ENCODE measurements at regions not wholly inside any gene's neighbourhood (a gene's known extent, or its start where the extent isn't known, plus 50 kb on each side); places are given as distances from the start of the nearest gene placed in this dataset.
A peak's percentile ranks its signal among the peaks of the same experiment; 100 is the strongest.
"Not testable (repeated sequence)": the region's sequence is repeated elsewhere in the genome, so short reads cannot be mapped to it uniquely, and the experiment has no call there.

DNA sequence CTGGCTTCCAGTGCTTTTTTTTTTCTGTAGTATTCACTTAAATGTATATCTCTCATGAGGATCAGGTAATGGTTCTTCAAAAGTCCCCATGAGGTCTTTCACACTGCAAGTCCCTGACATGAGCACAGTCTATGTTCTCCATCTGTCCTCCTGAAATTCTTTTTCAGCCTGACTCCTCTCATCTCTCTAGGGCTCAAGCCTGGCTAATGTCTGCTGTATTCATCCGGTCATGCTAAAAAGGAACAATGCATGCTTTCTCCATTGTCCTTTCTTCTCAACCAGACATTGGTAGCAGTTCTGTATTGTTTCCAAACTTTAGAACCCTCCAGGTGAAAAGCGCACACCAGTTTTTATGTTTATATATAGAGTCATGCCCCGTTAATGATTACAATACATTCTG is 368.3 kb upstream of the OLFM3 start:
- DNase-seq = no peak
- no peaks in the 10 kb centered on the region for H3K4me1 Mint-ChIP-seq
- peaks cover 0 to 7% of the 10 kb centered on the region in 2 donors for H3K9me3 Mint-ChIP-seq
- no peak overlapping the region for H3K27ac Mint-ChIP-seq
- no peak overlapping the region for H3K4me3 Mint-ChIP-seq
- H3K27me3 Mint-ChIP-seq = no peaks in the 10 kb centered on the region
- ATAC-seq = no peak

DNA sequence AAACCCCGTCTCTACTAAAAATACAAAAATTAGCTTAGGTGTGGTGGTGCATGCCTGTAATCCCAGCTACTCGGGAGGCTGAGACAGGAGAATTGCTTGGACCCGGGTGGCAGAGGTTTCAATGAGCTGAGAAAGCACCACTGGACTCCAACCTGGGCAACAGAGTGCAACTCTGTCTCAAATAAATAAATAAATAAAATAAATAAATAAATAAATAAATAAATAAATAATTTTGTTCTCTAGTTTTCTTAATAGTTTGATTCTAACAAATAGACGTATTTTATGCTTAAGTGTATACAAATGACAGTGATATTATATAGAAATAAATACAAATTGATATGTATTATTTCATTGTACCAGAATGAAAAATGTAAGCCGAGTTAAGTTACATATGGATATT is 339.9 kb upstream of the OLFM3 start:
- H3K27me3 Mint-ChIP-seq = no peaks in the 10 kb centered on the region
- H3K4me3 Mint-ChIP-seq = no peak overlapping the region
- DNase-seq = no peak

GRCh38 chr1:102318104-102318806 is 321.5 kb upstream of the OLFM3 start:
- Mint-ChIP-seq H3K27me3 (no peaks in the 10 kb centered on the region), H3K27ac (no peak overlapping the region), H3K9me3 (peaks cover 0 to 8% of the 10 kb centered on the region in 2 donors), H3K4me1 (no peaks in the 10 kb centered on the region), H3K4me3 (no peak overlapping the region)
- no peak for DNase-seq
- ATAC-seq = no peak

More for the DNA sequence above, 339.9 kb upstream of the OLFM3 start:
- Mint-ChIP-seq H3K9me3 (no peaks in the 10 kb centered on the region), H3K27ac (no peak overlapping the region), H3K4me1 (no peaks in the 10 kb centered on the region)
- no peak for ATAC-seq

GRCh38 chr1:102315096-102315495 is 318.4 kb upstream of the OLFM3 start:
- Mint-ChIP-seq H3K27ac (no peak overlapping the region), H3K27me3 (no peaks in the 10 kb centered on the region), H3K4me3 (no peak overlapping the region), H3K4me1 (no peaks in the 10 kb centered on the region), H3K9me3 (peaks cover 0 to 8% of the 10 kb centered on the region in 2 donors)
- DNase-seq = no peak
- ATAC-seq = no peak

- ATAC-seq = no peak
- Mint-ChIP-seq H3K9me3 (peaks cover 7 to 11% of the 10 kb centered on the region in 2 donors), H3K4me3 (no peak overlapping the region), H3K4me1 (no peaks in the 10 kb centered on the region), H3K27me3 (no peaks in the 10 kb centered on the region), H3K27ac (no peak overlapping the region)
- DNase-seq = no peak
Measured at GRCh38 chr1:102296116-102296515, 299.4 kb upstream of the OLFM3 start.

GRCh38 chr1:102282955-102283354 is 286.2 kb upstream of the OLFM3 start:
- no peak for ATAC-seq
- Mint-ChIP-seq H3K4me1 (no peaks in the 10 kb centered on the region), H3K9me3 (peaks cover 14 to 26% of the 10 kb centered on the region in 2 donors), H3K4me3 (no peak overlapping the region), H3K27ac (no peak overlapping the region), H3K27me3 (no peaks in the 10 kb centered on the region)
- DNase-seq = no peak

GRCh38 chr1:102262994-102263393 is 266.3 kb upstream of the OLFM3 start:
- H3K4me1 Mint-ChIP-seq = no peaks in the 10 kb centered on the region
- H3K27ac Mint-ChIP-seq = peak overlapping the region in 1 of 2 donors; percentile 46
- peaks cover 0 to 5% of the 10 kb centered on the region in 2 donors for H3K9me3 Mint-ChIP-seq
- H3K27me3 Mint-ChIP-seq = no peaks in the 10 kb centered on the region
- no peak for ATAC-seq
- H3K4me3 Mint-ChIP-seq = no peak overlapping the region
- DNase-seq = no peak

GRCh38 chr1:102252731-102253505 is 256.2 kb upstream of the OLFM3 start:
- no peaks in the 10 kb centered on the region for H3K27me3 Mint-ChIP-seq
- H3K9me3 Mint-ChIP-seq = no peaks in the 10 kb centered on the region
- ATAC-seq (no peak), DNase-seq (no peak)
- H3K4me3 Mint-ChIP-seq = no peak overlapping the region
- H3K27ac Mint-ChIP-seq = no peak overlapping the region
- H3K4me1 Mint-ChIP-seq = no peaks in the 10 kb centered on the region

- Mint-ChIP-seq H3K9me3 (no peaks in the 10 kb centered on the region), H3K4me1 (no peaks in the 10 kb centered on the region), H3K27me3 (no peaks in the 10 kb centered on the region), H3K27ac (no peak overlapping the region), H3K4me3 (no peak overlapping the region)
- no peak for DNase-seq
- ATAC-seq = no peak
Measured at GRCh38 chr1:102241431-102242338, 245.0 kb upstream of the OLFM3 start.

DNA sequence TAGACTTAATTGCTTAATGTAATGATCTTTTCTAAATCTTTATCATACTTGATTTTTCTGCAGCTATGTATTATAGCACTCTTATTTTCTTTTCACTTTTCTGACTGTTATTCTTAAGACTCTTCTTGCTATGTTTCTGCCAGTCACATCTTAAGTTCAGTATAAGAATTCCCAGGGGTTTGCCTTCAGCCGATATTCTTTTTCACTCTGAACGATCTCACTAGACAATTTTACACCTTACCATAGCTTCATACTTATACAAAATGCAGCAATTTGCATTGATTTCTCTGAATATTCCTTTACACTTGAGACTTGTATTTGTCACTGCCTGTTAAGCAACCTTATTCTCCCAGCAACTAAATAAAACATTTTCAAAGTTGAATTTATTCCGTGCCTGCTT is 242.5 kb upstream of the OLFM3 start:
- no peak overlapping the region for H3K27ac Mint-ChIP-seq
- DNase-seq (no peak), ATAC-seq (no peak)
- H3K4me3 Mint-ChIP-seq = no peak overlapping the region
- no peaks in the 10 kb centered on the region for H3K4me1 Mint-ChIP-seq
- H3K27me3 Mint-ChIP-seq = no peaks in the 10 kb centered on the region
- peaks cover 0 to 4% of the 10 kb centered on the region in 2 donors for H3K9me3 Mint-ChIP-seq

DNA sequence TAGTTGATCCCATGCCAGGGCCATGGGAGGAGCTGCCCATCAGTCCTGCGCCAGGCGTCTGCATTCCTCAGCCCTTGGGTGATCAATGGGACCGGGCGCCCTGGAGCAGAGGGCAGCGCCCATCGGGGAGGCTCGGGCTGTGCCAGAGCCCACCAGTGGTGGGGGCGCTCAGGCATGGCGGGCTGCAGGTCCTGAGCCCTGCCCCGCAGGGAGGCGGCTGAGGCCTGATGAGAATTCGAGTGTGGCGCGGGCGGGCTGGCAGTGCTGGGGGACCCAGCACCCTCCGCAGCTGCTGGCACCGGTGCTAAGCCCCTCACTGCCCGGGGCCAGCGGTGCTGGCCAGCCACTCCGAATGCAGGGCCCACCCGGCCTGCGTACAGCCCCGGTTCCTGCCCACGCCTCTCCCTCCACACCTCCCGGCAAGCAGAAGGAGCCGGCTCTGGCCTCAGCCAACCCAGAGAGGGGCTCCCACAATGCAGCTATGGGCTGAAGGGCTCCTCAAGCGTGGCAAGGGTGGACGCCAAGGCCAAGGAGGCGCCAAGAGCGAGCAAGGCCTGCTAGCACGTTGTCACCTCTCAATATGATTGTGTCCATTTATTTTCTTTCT is 238.1 kb upstream of the OLFM3 start:
- Mint-ChIP-seq H3K9me3 (peaks cover 0 to 4% of the 10 kb centered on the region in 2 donors), H3K27ac (no peak overlapping the region), H3K4me3 (no peak overlapping the region), H3K4me1 (no peaks in the 10 kb centered on the region), H3K27me3 (no peaks in the 10 kb centered on the region)
- DNase-seq (no peak), ATAC-seq (peak; percentile 50)

DNA sequence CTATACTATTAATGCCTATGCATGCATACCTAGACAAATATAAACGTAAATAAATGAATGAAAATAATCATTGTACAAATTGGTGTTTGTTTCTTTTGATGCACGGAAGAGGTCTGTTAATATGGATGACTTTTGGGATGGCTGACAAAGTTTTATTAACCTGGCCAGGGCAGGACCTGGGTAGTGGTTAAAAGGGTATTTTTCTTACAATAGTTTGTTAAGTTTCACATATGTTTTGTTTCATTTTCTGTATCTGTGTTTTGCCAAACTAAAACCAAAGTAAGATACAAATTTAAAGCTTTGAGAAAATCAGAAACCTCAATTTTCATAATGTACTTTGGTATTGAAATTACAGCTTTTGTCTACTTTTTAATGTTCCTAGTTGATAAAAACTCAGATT is 222.7 kb upstream of the OLFM3 start:
- no peak for ATAC-seq
- Mint-ChIP-seq H3K4me3 (no peak overlapping the region), H3K27me3 (no peaks in the 10 kb centered on the region), H3K9me3 (peaks cover 0 to 8% of the 10 kb centered on the region in 2 donors), H3K27ac (no peak overlapping the region), H3K4me1 (no peaks in the 10 kb centered on the region)
- no peak for DNase-seq

- not testable (repeated sequence) for H3K27me3 Mint-ChIP-seq, H3K4me1 Mint-ChIP-seq, DNase-seq, ATAC-seq, H3K4me3 Mint-ChIP-seq, H3K27ac Mint-ChIP-seq
- peaks cover 6 to 20% of the 10 kb centered on the region in 2 donors for H3K9me3 Mint-ChIP-seq
Measured at GRCh38 chr1:102210891-102211290, 214.2 kb upstream of the OLFM3 start.

DNA sequence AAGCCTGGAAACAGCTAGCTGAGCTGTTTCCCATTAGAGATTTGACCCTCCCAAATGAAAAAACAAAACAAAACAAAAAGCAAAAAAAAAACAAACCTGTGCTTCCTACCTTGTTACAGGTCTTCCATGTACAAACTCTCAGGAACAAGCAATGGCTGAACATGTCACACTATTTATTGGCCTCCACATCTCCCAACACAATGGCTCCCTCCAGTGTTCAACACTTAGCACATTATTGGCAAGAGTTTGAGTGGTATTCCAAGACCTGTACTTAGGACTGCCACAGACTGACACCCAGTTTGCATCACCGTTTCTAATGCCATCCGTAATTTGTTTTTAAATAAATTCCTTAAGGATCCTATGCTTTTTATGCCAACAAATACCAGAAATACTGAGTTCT is 195.0 kb upstream of the OLFM3 start:
- no peaks in the 10 kb centered on the region for H3K9me3 Mint-ChIP-seq
- no peak for ATAC-seq

GRCh38 chr1:102190429-102190828 is 193.7 kb upstream of the OLFM3 start:
- Mint-ChIP-seq H3K27me3 (no peaks in the 10 kb centered on the region), H3K4me1 (no peaks in the 10 kb centered on the region), H3K9me3 (no peaks in the 10 kb centered on the region), H3K4me3 (no peak overlapping the region), H3K27ac (no peak overlapping the region)
- DNase-seq = no peak
- ATAC-seq = no peak

More for the DNA sequence above, 195.0 kb upstream of the OLFM3 start:
- Mint-ChIP-seq H3K27ac (no peak overlapping the region), H3K4me1 (no peaks in the 10 kb centered on the region), H3K4me3 (no peak overlapping the region), H3K27me3 (no peaks in the 10 kb centered on the region)
- no peak for DNase-seq
